ENCODE measurements at regions not wholly inside any gene's neighbourhood (a gene's known extent, or its start where the extent isn't known, plus 50 kb on each side); places are given as distances from the start of the nearest gene placed in this dataset.

GRCh38 chr1:55302972-55303371 is 87.8 kb upstream of the USP24 start:
- no peaks in the 10 kb centered on the region for H3K36me3 ChIP-seq (ENCODE audit: control insufficient read depth, insufficient read depth, low read length)

GRCh38 chr1:55301912-55302311 is 86.7 kb upstream of the USP24 start:
- TF ChIP-seq EZH2 (IDR thresholded peaks at IDR 0.05; ENCODE audit: low read length, missing control alignments), result no peak
- no peak for TF ChIP-seq CTCF (conservative IDR thresholded peaks at IDR 0.05 in 1 of 2, IDR thresholded peaks at IDR 0.05 in 1 of 2; ENCODE audit: low read depth in 1 of 2, low read length in 2 of 2)
- H3K9ac ChIP-seq (ENCODE audit: insufficient read depth, low read length), result no peak overlapping the region

More at GRCh38 chr1:55302972-55303371, 87.8 kb upstream of the USP24 start:
- Histone ChIP-seq H3K79me2 (ENCODE audit: control insufficient read depth, insufficient read depth, low read length) (no peaks in the 10 kb centered on the region), H3K4me2 (ENCODE audit: extremely low read depth, insufficient read depth, low read length) (no peak overlapping the region), H3K27ac (ENCODE audit: insufficient read depth, low read length) (no peak overlapping the region), H3K9ac (ENCODE audit: insufficient read depth, low read length) (no peak overlapping the region), H3K4me3 (replicated peaks in 1 of 4; ENCODE audit: control extremely low read depth in 1 of 4, insufficient read depth in 1 of 4, low read depth in 3 of 4, low read length in 4 of 4) (no peak overlapping the region), H3K9me3 (ENCODE audit: control insufficient read depth, insufficient read depth, low read depth, low read length) (no peaks in the 10 kb centered on the region), H3K27me3 (ENCODE audit: control insufficient read depth, insufficient read depth, low read length) (no peaks in the 10 kb centered on the region), H2AFZ (ENCODE audit: low read length) (no peak overlapping the region), H4K20me1 (ENCODE audit: control insufficient read depth, extremely low read depth, insufficient read depth, low read length) (no peaks in the 10 kb centered on the region), H3K4me1 (ENCODE audit: control insufficient read depth, extremely low read depth, insufficient read depth, low read length) (peaks cover 4% of the 10 kb centered on the region)
- DNase-seq (ENCODE audit: low read depth in 2 of 2), result no peak
- no peak for TF ChIP-seq EZH2 (IDR thresholded peaks at IDR 0.05; ENCODE audit: low read length, missing control alignments)

DNA sequence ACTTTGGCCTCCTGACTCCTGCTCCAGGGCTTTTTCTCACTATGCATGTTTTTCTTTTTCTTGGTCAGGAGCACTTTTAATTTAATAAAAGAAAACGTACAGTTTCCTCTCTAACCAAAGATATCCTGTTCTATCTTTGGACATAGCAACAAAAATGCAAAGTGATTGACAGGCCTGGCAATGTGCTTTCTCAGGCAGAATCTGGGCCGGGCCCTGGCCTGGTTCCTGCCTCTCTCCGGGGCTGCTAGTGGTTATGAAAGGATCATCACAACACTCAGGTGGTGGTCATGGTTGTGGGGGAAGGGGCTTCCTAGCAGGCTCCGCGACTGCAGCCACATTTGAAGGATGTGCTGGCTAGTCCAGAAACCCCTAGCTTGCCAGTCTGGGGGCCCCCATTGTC is 85.8 kb upstream of the USP24 start:
- TF ChIP-seq EZH2 (IDR thresholded peaks at IDR 0.05; ENCODE audit: low read length, missing control alignments) (no peak), CTCF (conservative IDR thresholded peaks at IDR 0.05 in 1 of 2, IDR thresholded peaks at IDR 0.05 in 1 of 2; ENCODE audit: low read depth in 1 of 2, low read length in 2 of 2) (no peak)
- Histone ChIP-seq H3K4me3 (replicated peaks in 1 of 4; ENCODE audit: control extremely low read depth in 1 of 4, insufficient read depth in 1 of 4, low read depth in 3 of 4, low read length in 4 of 4) (no peak overlapping the region), H3K79me2 (ENCODE audit: control insufficient read depth, insufficient read depth, low read length) (no peaks in the 10 kb centered on the region), H3K27ac (ENCODE audit: insufficient read depth, low read length) (no peak overlapping the region), H4K20me1 (ENCODE audit: control insufficient read depth, extremely low read depth, insufficient read depth, low read length) (no peaks in the 10 kb centered on the region), H3K9ac (ENCODE audit: insufficient read depth, low read length) (no peak overlapping the region), H3K27me3 (ENCODE audit: control insufficient read depth, insufficient read depth, low read length) (no peaks in the 10 kb centered on the region), H3K4me1 (ENCODE audit: control insufficient read depth, extremely low read depth, insufficient read depth, low read length) (peaks cover 4% of the 10 kb centered on the region), H3K36me3 (ENCODE audit: control insufficient read depth, insufficient read depth, low read length) (no peaks in the 10 kb centered on the region), H2AFZ (ENCODE audit: low read length) (no peak overlapping the region), H3K4me2 (ENCODE audit: extremely low read depth, insufficient read depth, low read length) (no peak overlapping the region), H3K9me3 (ENCODE audit: control insufficient read depth, insufficient read depth, low read depth, low read length) (no peaks in the 10 kb centered on the region)
- no peak for DNase-seq (ENCODE audit: low read depth in 2 of 2)

More at GRCh38 chr1:55301912-55302311, 86.7 kb upstream of the USP24 start:
- no peak overlapping the region for H3K27ac ChIP-seq (ENCODE audit: insufficient read depth, low read length)
- peaks cover 4% of the 10 kb centered on the region for H3K4me1 ChIP-seq (ENCODE audit: control insufficient read depth, extremely low read depth, insufficient read depth, low read length)
- no peak overlapping the region for H3K4me2 ChIP-seq (ENCODE audit: extremely low read depth, insufficient read depth, low read length)
- DNase-seq (ENCODE audit: low read depth in 2 of 2), result no peak
- no peaks in the 10 kb centered on the region for H3K27me3 ChIP-seq (ENCODE audit: control insufficient read depth, insufficient read depth, low read length)
- H3K36me3 ChIP-seq (ENCODE audit: control insufficient read depth, insufficient read depth, low read length), result no peaks in the 10 kb centered on the region
- no peaks in the 10 kb centered on the region for H3K9me3 ChIP-seq (ENCODE audit: control insufficient read depth, insufficient read depth, low read depth, low read length)
- no peaks in the 10 kb centered on the region for H3K79me2 ChIP-seq (ENCODE audit: control insufficient read depth, insufficient read depth, low read length)
- no peak overlapping the region for H2AFZ ChIP-seq (ENCODE audit: low read length)
- no peak overlapping the region for H3K4me3 ChIP-seq (replicated peaks in 1 of 4; ENCODE audit: control extremely low read depth in 1 of 4, insufficient read depth in 1 of 4, low read depth in 3 of 4, low read length in 4 of 4)
- no peaks in the 10 kb centered on the region for H4K20me1 ChIP-seq (ENCODE audit: control insufficient read depth, extremely low read depth, insufficient read depth, low read length)
